ENCODE measurements at regions not wholly inside any gene's neighbourhood (a gene's known extent, or its start where the extent isn't known, plus 50 kb on each side); places are given as distances from the start of the nearest gene placed in this dataset.

GRCh38 chr1:87796471-87796901, 467.8 kb downstream of the LMO4 start:
- H3K27ac ChIP-seq (ENCODE audit: low read depth in 2 of 2, low read length in 1 of 2): no peak overlapping the region
- 75 to 86% methylated on average over 9 of the region's 9 CpGs for WGBS, 2 donors

GRCh38 chr1:87799451-87799850, 470.8 kb downstream of the LMO4 start:
- H3K27ac ChIP-seq (ENCODE audit: low read depth in 2 of 2, low read length in 1 of 2): no peak overlapping the region
- no peak overlapping the region for H3K4me3 ChIP-seq (ENCODE audit: low read depth in 1 of 2, low read length in 2 of 2)
- H3K36me3 ChIP-seq (ENCODE audit: control insufficient read depth in 2 of 2, insufficient read depth in 2 of 2, low read length in 1 of 2): no peaks in the 10 kb centered on the region
- 92 to 93% methylated on average over 7 of the region's 7 CpGs for WGBS, 2 donors
- no peaks in the 10 kb centered on the region for H3K9me3 ChIP-seq (ENCODE audit: control insufficient read depth in 2 of 2, insufficient read depth in 1 of 2, low read depth in 1 of 2, low read length in 1 of 2)
- no peaks in the 10 kb centered on the region for H3K27me3 ChIP-seq (ENCODE audit: control insufficient read depth in 1 of 2, insufficient read depth in 2 of 2, low read length in 2 of 2)
- no peaks in the 10 kb centered on the region for H3K4me1 ChIP-seq (ENCODE audit: control insufficient read depth in 2 of 2, insufficient read depth in 2 of 2, low read length in 1 of 2)

More at GRCh38 chr1:87796471-87796901, 467.8 kb downstream of the LMO4 start:
- no peaks in the 10 kb centered on the region for H3K36me3 ChIP-seq (ENCODE audit: control insufficient read depth in 2 of 2, insufficient read depth in 2 of 2, low read length in 1 of 2)
- no peaks in the 10 kb centered on the region for H3K9me3 ChIP-seq (ENCODE audit: control insufficient read depth in 2 of 2, insufficient read depth in 1 of 2, low read depth in 1 of 2, low read length in 1 of 2)
- no peak overlapping the region for H3K4me3 ChIP-seq (ENCODE audit: low read depth in 1 of 2, low read length in 2 of 2)
- no peaks in the 10 kb centered on the region for H3K27me3 ChIP-seq (ENCODE audit: control insufficient read depth in 1 of 2, insufficient read depth in 2 of 2, low read length in 2 of 2)
- no peaks in the 10 kb centered on the region for H3K4me1 ChIP-seq (ENCODE audit: control insufficient read depth in 2 of 2, insufficient read depth in 2 of 2, low read length in 1 of 2)

GRCh38 chr1:87800006-87800405, 471.3 kb downstream of the LMO4 start:
- Histone ChIP-seq H3K4me1 (ENCODE audit: control insufficient read depth in 2 of 2, insufficient read depth in 2 of 2, low read length in 1 of 2) (no peaks in the 10 kb centered on the region), H3K27ac (ENCODE audit: low read depth in 2 of 2, low read length in 1 of 2) (no peak overlapping the region)

GRCh38 chr1:87803375-87803774, 474.7 kb downstream of the LMO4 start:
- no peaks in the 10 kb centered on the region for H3K27me3 ChIP-seq (ENCODE audit: control insufficient read depth in 1 of 2, insufficient read depth in 2 of 2, low read length in 2 of 2)
- no peak overlapping the region for H3K4me3 ChIP-seq (ENCODE audit: low read depth in 1 of 2, low read length in 2 of 2)
- H3K27ac ChIP-seq (ENCODE audit: low read depth in 2 of 2, low read length in 1 of 2): no peak overlapping the region
- no peaks in the 10 kb centered on the region for H3K4me1 ChIP-seq (ENCODE audit: control insufficient read depth in 2 of 2, insufficient read depth in 2 of 2, low read length in 1 of 2)
- H3K9me3 ChIP-seq (ENCODE audit: control insufficient read depth in 2 of 2, insufficient read depth in 1 of 2, low read depth in 1 of 2, low read length in 1 of 2): no peaks in the 10 kb centered on the region
- H3K36me3 ChIP-seq (ENCODE audit: control insufficient read depth in 2 of 2, insufficient read depth in 2 of 2, low read length in 1 of 2): no peaks in the 10 kb centered on the region

More at GRCh38 chr1:87800006-87800405, 471.3 kb downstream of the LMO4 start:
- no peaks in the 10 kb centered on the region for H3K36me3 ChIP-seq (ENCODE audit: control insufficient read depth in 2 of 2, insufficient read depth in 2 of 2, low read length in 1 of 2)
- H3K27me3 ChIP-seq (ENCODE audit: control insufficient read depth in 1 of 2, insufficient read depth in 2 of 2, low read length in 2 of 2): no peaks in the 10 kb centered on the region
- H3K4me3 ChIP-seq (ENCODE audit: low read depth in 1 of 2, low read length in 2 of 2): no peak overlapping the region
- H3K9me3 ChIP-seq (ENCODE audit: control insufficient read depth in 2 of 2, insufficient read depth in 1 of 2, low read depth in 1 of 2, low read length in 1 of 2): no peaks in the 10 kb centered on the region

- Histone ChIP-seq H3K9me3 (ENCODE audit: control insufficient read depth in 2 of 2, insufficient read depth in 1 of 2, low read depth in 1 of 2, low read length in 1 of 2) (no peaks in the 10 kb centered on the region), H3K4me3 (ENCODE audit: low read depth in 1 of 2, low read length in 2 of 2) (no peak overlapping the region), H3K27me3 (ENCODE audit: control insufficient read depth in 1 of 2, insufficient read depth in 2 of 2, low read length in 2 of 2) (no peaks in the 10 kb centered on the region), H3K27ac (ENCODE audit: low read depth in 2 of 2, low read length in 1 of 2) (no peak overlapping the region), H3K4me1 (ENCODE audit: control insufficient read depth in 2 of 2, insufficient read depth in 2 of 2, low read length in 1 of 2) (no peaks in the 10 kb centered on the region), H3K36me3 (ENCODE audit: control insufficient read depth in 2 of 2, insufficient read depth in 2 of 2, low read length in 1 of 2) (no peaks in the 10 kb centered on the region)
- WGBS, 2 donors: 79 to 89% methylated on average over 2 of the region's 2 CpGs
These were observed 475.4 kb downstream of the LMO4 start for GRCh38 chr1:87804128-87804527.

- Histone ChIP-seq H3K4me1 (ENCODE audit: control insufficient read depth in 2 of 2, insufficient read depth in 2 of 2, low read length in 1 of 2) (no peaks in the 10 kb centered on the region), H3K4me3 (ENCODE audit: low read depth in 1 of 2, low read length in 2 of 2) (no peak overlapping the region), H3K9me3 (ENCODE audit: control insufficient read depth in 2 of 2, insufficient read depth in 1 of 2, low read depth in 1 of 2, low read length in 1 of 2) (no peaks in the 10 kb centered on the region), H3K27ac (ENCODE audit: low read depth in 2 of 2, low read length in 1 of 2) (peak overlapping the region; percentile 45 to 50), H3K36me3 (ENCODE audit: control insufficient read depth in 2 of 2, insufficient read depth in 2 of 2, low read length in 1 of 2) (no peaks in the 10 kb centered on the region), H3K27me3 (ENCODE audit: control insufficient read depth in 1 of 2, insufficient read depth in 2 of 2, low read length in 2 of 2) (no peaks in the 10 kb centered on the region)
- 30 to 41% methylated on average over 14 of the region's 14 CpGs for WGBS, 2 donors
These were observed 477.1 kb downstream of the LMO4 start for GRCh38 chr1:87805666-87806378.

GRCh38 chr1:87806379-87807094, 477.9 kb downstream of the LMO4 start:
- H3K27ac ChIP-seq (ENCODE audit: low read depth in 2 of 2, low read length in 1 of 2): peak overlapping the region in 1 of 2 donors; percentile 50
- no peak overlapping the region for H3K4me3 ChIP-seq (ENCODE audit: low read depth in 1 of 2, low read length in 2 of 2)
- whole genome bisulfite sequencing, 2 donors: 48 to 50% methylated on average over 6 of the region's 6 CpGs
- no peaks in the 10 kb centered on the region for H3K36me3 ChIP-seq (ENCODE audit: control insufficient read depth in 2 of 2, insufficient read depth in 2 of 2, low read length in 1 of 2)
- H3K4me1 ChIP-seq (ENCODE audit: control insufficient read depth in 2 of 2, insufficient read depth in 2 of 2, low read length in 1 of 2): no peaks in the 10 kb centered on the region
- no peaks in the 10 kb centered on the region for H3K27me3 ChIP-seq (ENCODE audit: control insufficient read depth in 1 of 2, insufficient read depth in 2 of 2, low read length in 2 of 2)
- no peaks in the 10 kb centered on the region for H3K9me3 ChIP-seq (ENCODE audit: control insufficient read depth in 2 of 2, insufficient read depth in 1 of 2, low read depth in 1 of 2, low read length in 1 of 2)

- Histone ChIP-seq H3K4me3 (ENCODE audit: low read depth in 1 of 2, low read length in 2 of 2) (no peak overlapping the region), H3K27me3 (ENCODE audit: control insufficient read depth in 1 of 2, insufficient read depth in 2 of 2, low read length in 2 of 2) (no peaks in the 10 kb centered on the region), H3K9me3 (ENCODE audit: control insufficient read depth in 2 of 2, insufficient read depth in 1 of 2, low read depth in 1 of 2, low read length in 1 of 2) (no peaks in the 10 kb centered on the region), H3K36me3 (ENCODE audit: control insufficient read depth in 2 of 2, insufficient read depth in 2 of 2, low read length in 1 of 2) (no peaks in the 10 kb centered on the region), H3K27ac (ENCODE audit: low read depth in 2 of 2, low read length in 1 of 2) (no peak overlapping the region), H3K4me1 (ENCODE audit: control insufficient read depth in 2 of 2, insufficient read depth in 2 of 2, low read length in 1 of 2) (no peaks in the 10 kb centered on the region)
- WGBS, 2 donors: 80 to 82% methylated on average over 1 of the region's 1 CpG
These were observed 481.5 kb downstream of the LMO4 start for GRCh38 chr1:87810166-87810565.

GRCh38 chr1:87812871-87813577, 484.3 kb downstream of the LMO4 start:
- no peak overlapping the region for H3K27ac ChIP-seq (ENCODE audit: low read depth in 2 of 2, low read length in 1 of 2)
- 65 to 66% methylated on average over 6 of the region's 6 CpGs for WGBS, 2 donors
- no peaks in the 10 kb centered on the region for H3K9me3 ChIP-seq (ENCODE audit: control insufficient read depth in 2 of 2, insufficient read depth in 1 of 2, low read depth in 1 of 2, low read length in 1 of 2)
- H3K4me1 ChIP-seq (ENCODE audit: control insufficient read depth in 2 of 2, insufficient read depth in 2 of 2, low read length in 1 of 2): no peaks in the 10 kb centered on the region
- no peaks in the 10 kb centered on the region for H3K36me3 ChIP-seq (ENCODE audit: control insufficient read depth in 2 of 2, insufficient read depth in 2 of 2, low read length in 1 of 2)
- H3K27me3 ChIP-seq (ENCODE audit: control insufficient read depth in 1 of 2, insufficient read depth in 2 of 2, low read length in 2 of 2): no peaks in the 10 kb centered on the region
- no peak overlapping the region for H3K4me3 ChIP-seq (ENCODE audit: low read depth in 1 of 2, low read length in 2 of 2)

Measured in esophagus (tissue), 2 donors.